Osteocyte (in vitro differentiated cells): ENCODE measurements at regions not wholly inside any gene's neighbourhood (a gene's known extent, or its start where the extent isn't known, plus 50 kb on each side); places are given as distances from the start of the nearest gene placed in this dataset.

Source experiments
- DNase-seq: peaks from one replicate; pipeline ENCODE4 v3.0.0; 2021; ENCODE audit warnings: mixed read lengths; ENCODE audit not compliant: unreplicated experiment; ENCODE audit errors: extremely low spot score
- H3K27ac Mint-ChIP-seq: one replicate; pipeline ENCODE4 v1.8.0; 2021; ENCODE audit warnings: mild to moderate bottlenecking, mixed read lengths; ENCODE audit not compliant: unreplicated experiment
- H3K27me3 Mint-ChIP-seq: one replicate; pipeline ENCODE4 v1.8.0; 2021; ENCODE audit warnings: mixed read lengths; ENCODE audit not compliant: unreplicated experiment
- H3K36me3 Mint-ChIP-seq: one replicate; pipeline ENCODE4 v1.8.0; 2021; ENCODE audit warnings: mixed read lengths; ENCODE audit not compliant: unreplicated experiment
- H3K4me1 Mint-ChIP-seq: one replicate; pipeline ENCODE4 v1.8.0; 2021; ENCODE audit warnings: mixed read lengths; ENCODE audit not compliant: unreplicated experiment
- H3K4me3 Mint-ChIP-seq: one replicate; pipeline ENCODE4 v1.8.0; 2021; ENCODE audit warnings: mild to moderate bottlenecking, moderate library complexity, mixed read lengths; ENCODE audit not compliant: unreplicated experiment
- H3K9me3 Mint-ChIP-seq: one replicate; pipeline ENCODE4 v1.8.0; 2021; ENCODE audit warnings: mixed read lengths; ENCODE audit not compliant: unreplicated experiment
- CTCF ChIP-seq: fragments of 200-600 bp; sonication (generic); IDR thresholded peaks from 2 replicates; pipeline ENCODE4 v1.5.0; 2021; ENCODE audit warnings: antibody characterized with exemption, mild to moderate bottlenecking, moderate library complexity

- Mint-ChIP-seq H3K27ac (no peak overlapping the region), H3K27me3 (no peaks in the 10 kb centered on the region), H3K4me3 (no peak overlapping the region), H3K36me3 (no peaks in the 10 kb centered on the region), H3K9me3 (no peaks in the 10 kb centered on the region), H3K4me1 (no peaks in the 10 kb centered on the region)
- no peak for DNase-seq
- no peak for TF ChIP-seq CTCF
These were observed 100.7 kb upstream of the KIF26B start for GRCh38 chr1:245054105-245054504.

- Mint-ChIP-seq H3K4me1 (no peaks in the 10 kb centered on the region), H3K36me3 (no peaks in the 10 kb centered on the region), H3K27me3 (no peaks in the 10 kb centered on the region), H3K9me3 (no peaks in the 10 kb centered on the region), H3K4me3 (no peak overlapping the region), H3K27ac (no peak overlapping the region)
- DNase-seq: no peak
- no peak for TF ChIP-seq CTCF
These were observed 102.5 kb upstream of the KIF26B start for GRCh38 chr1:245052258-245052657.

GRCh38 chr1:245051349-245052221, 103.2 kb upstream of the KIF26B start:
- Mint-ChIP-seq H3K4me3 (no peak overlapping the region), H3K9me3 (no peaks in the 10 kb centered on the region), H3K36me3 (no peaks in the 10 kb centered on the region), H3K4me1 (peaks cover under 1% of the 10 kb centered on the region), H3K27ac (no peak overlapping the region), H3K27me3 (no peaks in the 10 kb centered on the region)
- no peak for TF ChIP-seq CTCF
- no peak for DNase-seq

- H3K4me3 Mint-ChIP-seq: no peak overlapping the region
These were observed 108.0 kb upstream of the KIF26B start for GRCh38 chr1:245046769-245047168.

More at GRCh38 chr1:245046769-245047168, 108.0 kb upstream of the KIF26B start:
- Mint-ChIP-seq H3K27me3 (no peaks in the 10 kb centered on the region), H3K4me1 (peaks cover 6% of the 10 kb centered on the region), H3K27ac (no peak overlapping the region), H3K36me3 (no peaks in the 10 kb centered on the region), H3K9me3 (no peaks in the 10 kb centered on the region)
- no peak for DNase-seq
- no peak for TF ChIP-seq CTCF
